Esophagus (tissue), 2 donors: ENCODE measurements at regions not wholly inside any gene's neighbourhood (a gene's known extent, or its start where the extent isn't known, plus 50 kb on each side); places are given as distances from the start of the nearest gene placed in this dataset.

Experiments used
- H3K27ac ChIP-seq, 2 donors: one replicate each; pipeline ENCODE4 v1.5.1; 2013; ENCODE audit warnings: low read depth in 2 of 2, mild to moderate bottlenecking in 2 of 2, inconsistent platforms in 1 of 2, low read length in 1 of 2, moderate library complexity in 1 of 2
- H3K27me3 ChIP-seq, 2 donors: one replicate each; pipeline ENCODE4 v1.6.1; 2013; ENCODE audit warnings: low read length in 2 of 2, control low read depth in 1 of 2, mild to moderate bottlenecking in 1 of 2; ENCODE audit not compliant: insufficient read depth in 2 of 2, control insufficient read depth in 1 of 2
- H3K36me3 ChIP-seq, 2 donors: one replicate each; pipeline ENCODE4 v1.6.1; 2013; ENCODE audit warnings: low read length in 1 of 2; ENCODE audit not compliant: control insufficient read depth in 2 of 2, insufficient read depth in 2 of 2
- H3K4me1 ChIP-seq, 2 donors: one replicate each; pipeline ENCODE4 v1.6.1; 2013; ENCODE audit warnings: low read length in 1 of 2; ENCODE audit not compliant: control insufficient read depth in 2 of 2, insufficient read depth in 2 of 2
- H3K4me3 ChIP-seq, 2 donors: one replicate each; pipeline ENCODE4 v1.5.1; 2013; ENCODE audit warnings: low read length in 2 of 2, mild to moderate bottlenecking in 2 of 2, low read depth in 1 of 2, moderate library complexity in 1 of 2
- H3K9me3 ChIP-seq, 2 donors: one replicate each; pipeline ENCODE4 v1.6.1; 2013; ENCODE audit warnings: mild to moderate bottlenecking in 2 of 2, low read depth in 1 of 2, low read length in 1 of 2, moderate library complexity in 1 of 2; ENCODE audit not compliant: control insufficient read depth in 2 of 2, insufficient read depth in 1 of 2
- WGBS, 2 donors: extraction: QIAGEN DNeasy Blood & Tissue Kit; methylation state at CpG; one replicate each; pipeline ENCODE4 v1.1.7; 2013; 5-methylcytosine and 5-hydroxymethylcytosine counted together
- donor health status: healthy with polysubstance abuse.
- donor health status: Bipolar disorder and iron deficiency.

GRCh38 chr9:81128701-81129100, 560.6 kb downstream of the TLE1 start:
- no peaks in the 10 kb centered on the region for H3K9me3 ChIP-seq
- no peaks in the 10 kb centered on the region for H3K36me3 ChIP-seq
- WGBS, 2 donors = 78 to 81% methylated on average over 6 of the region's 6 CpGs
- H3K27me3 ChIP-seq = no peaks in the 10 kb centered on the region
- no peak overlapping the region for H3K27ac ChIP-seq
- H3K4me3 ChIP-seq = no peak overlapping the region
- no peaks in the 10 kb centered on the region for H3K4me1 ChIP-seq

DNA sequence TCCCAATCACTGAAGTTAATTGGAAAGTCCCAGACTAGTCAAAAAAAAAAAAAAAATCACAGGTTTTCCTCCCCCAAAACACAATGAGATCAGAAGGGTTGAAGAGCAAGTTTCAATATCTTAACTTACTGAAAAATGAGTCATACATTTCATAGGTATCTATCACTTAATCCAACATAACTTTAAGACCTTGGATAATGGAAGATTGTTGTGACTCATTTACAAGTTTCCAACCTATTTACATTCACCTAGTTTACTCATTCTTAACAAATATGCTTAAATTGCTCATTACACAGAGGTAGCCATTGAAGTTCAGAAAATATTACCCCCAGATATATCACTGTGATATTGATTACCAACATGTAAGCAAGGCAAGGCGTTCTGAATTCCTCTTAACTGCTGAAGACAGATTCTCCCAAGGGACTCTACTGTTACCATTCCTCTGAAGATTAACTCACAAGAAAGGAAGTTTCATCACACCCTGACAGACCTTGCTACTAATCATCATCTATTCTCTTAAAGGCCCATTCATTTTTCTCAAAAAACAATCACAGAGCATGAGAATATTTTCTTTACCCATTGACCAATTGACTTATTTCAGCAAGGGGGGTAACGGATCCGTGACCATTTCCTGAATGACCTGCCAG, 563.8 kb downstream of the TLE1 start:
- no peaks in the 10 kb centered on the region for H3K9me3 ChIP-seq
- no peak overlapping the region for H3K27ac ChIP-seq
- H3K36me3 ChIP-seq = no peaks in the 10 kb centered on the region
- no peak overlapping the region for H3K4me3 ChIP-seq
- WGBS, 2 donors = 36 to 65% methylated on average over 3 of the region's 3 CpGs
- no peaks in the 10 kb centered on the region for H3K27me3 ChIP-seq
- H3K4me1 ChIP-seq = no peaks in the 10 kb centered on the region

GRCh38 chr9:81123526-81123925, 565.8 kb downstream of the TLE1 start:
- Histone ChIP-seq H3K9me3 (no peaks in the 10 kb centered on the region), H3K4me3 (no peak overlapping the region), H3K27ac (no peak overlapping the region), H3K36me3 (no peaks in the 10 kb centered on the region), H3K4me1 (no peaks in the 10 kb centered on the region), H3K27me3 (no peaks in the 10 kb centered on the region)
- 75 to 86% methylated on average over 3 of the region's 3 CpGs for WGBS, 2 donors

- no peaks in the 10 kb centered on the region for H3K27me3 ChIP-seq
- no peaks in the 10 kb centered on the region for H3K36me3 ChIP-seq
- no peaks in the 10 kb centered on the region for H3K9me3 ChIP-seq
- no peak overlapping the region for H3K27ac ChIP-seq
- no peaks in the 10 kb centered on the region for H3K4me1 ChIP-seq
- 79 to 84% methylated on average over 2 of the region's 2 CpGs for WGBS, 2 donors
- H3K4me3 ChIP-seq = no peak overlapping the region
Observed at GRCh38 chr9:81122749-81123148, 566.6 kb downstream of the TLE1 start.

- H3K9me3 ChIP-seq = no peaks in the 10 kb centered on the region
- no peak overlapping the region for H3K4me3 ChIP-seq
- no peaks in the 10 kb centered on the region for H3K36me3 ChIP-seq
- no peaks in the 10 kb centered on the region for H3K27me3 ChIP-seq
- WGBS, 2 donors = 79 to 85% methylated on average over 1 of the region's 1 CpG
- H3K4me1 ChIP-seq = no peaks in the 10 kb centered on the region
- H3K27ac ChIP-seq = no peak overlapping the region
Observed at GRCh38 chr9:81119591-81119990, 569.8 kb downstream of the TLE1 start.

DNA sequence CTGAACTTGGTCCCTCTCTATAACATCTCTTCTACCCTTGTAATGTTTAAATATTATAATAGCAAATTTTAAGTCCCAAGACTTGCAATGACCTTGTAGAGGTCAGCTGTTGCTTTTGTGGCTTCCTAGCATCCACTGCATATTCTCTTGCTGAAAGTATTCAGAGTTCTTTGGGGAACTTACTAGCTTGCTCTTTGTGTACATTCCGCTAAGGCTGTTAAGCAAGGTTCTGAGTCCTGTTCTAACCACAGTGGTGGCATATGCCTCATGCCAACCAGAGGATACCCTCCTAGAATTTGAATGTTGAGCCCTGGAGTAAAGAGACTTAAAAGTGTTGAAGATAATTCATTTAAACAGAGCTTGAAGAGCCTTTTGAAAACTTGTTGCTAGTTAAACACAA, 570.9 kb downstream of the TLE1 start:
- no peaks in the 10 kb centered on the region for H3K4me1 ChIP-seq
- H3K9me3 ChIP-seq = no peaks in the 10 kb centered on the region
- no peaks in the 10 kb centered on the region for H3K36me3 ChIP-seq
- no peak overlapping the region for H3K27ac ChIP-seq
- no peaks in the 10 kb centered on the region for H3K27me3 ChIP-seq
- no peak overlapping the region for H3K4me3 ChIP-seq
- WGBS, 2 donors = 93 to 97% methylated on average over 1 of the region's 1 CpG

- Histone ChIP-seq H3K4me1 (no peaks in the 10 kb centered on the region), H3K36me3 (no peaks in the 10 kb centered on the region), H3K27ac (no peak overlapping the region), H3K4me3 (no peak overlapping the region), H3K9me3 (no peaks in the 10 kb centered on the region), H3K27me3 (no peaks in the 10 kb centered on the region)
- WGBS, 2 donors = 72 to 78% methylated on average over 7 of the region's 7 CpGs
Observed at GRCh38 chr9:81116340-81117137, 572.8 kb downstream of the TLE1 start.

GRCh38 chr9:81113453-81114124, 575.8 kb downstream of the TLE1 start:
- 68 to 69% methylated on average over 7 of the region's 7 CpGs for WGBS, 2 donors
- Histone ChIP-seq H3K4me1 (no peaks in the 10 kb centered on the region), H3K36me3 (no peaks in the 10 kb centered on the region), H3K4me3 (no peak overlapping the region), H3K27me3 (no peaks in the 10 kb centered on the region), H3K9me3 (no peaks in the 10 kb centered on the region), H3K27ac (no peak overlapping the region)

- Histone ChIP-seq H3K27me3 (no peaks in the 10 kb centered on the region), H3K4me3 (no peak overlapping the region), H3K36me3 (no peaks in the 10 kb centered on the region), H3K4me1 (no peaks in the 10 kb centered on the region), H3K27ac (no peak overlapping the region), H3K9me3 (no peaks in the 10 kb centered on the region)
- WGBS, 2 donors = 60 to 66% methylated on average over 7 of the region's 7 CpGs
Observed at GRCh38 chr9:81112627-81113452, 576.5 kb downstream of the TLE1 start.
